ENCODE measurements at regions not wholly inside any gene's neighbourhood (a gene's known extent, or its start where the extent isn't known, plus 50 kb on each side); places are given as distances from the start of the nearest gene placed in this dataset.
"Not testable (repeated sequence)": the region's sequence is repeated elsewhere in the genome, so short reads cannot be mapped to it uniquely, and the experiment has no call there.

DNA sequence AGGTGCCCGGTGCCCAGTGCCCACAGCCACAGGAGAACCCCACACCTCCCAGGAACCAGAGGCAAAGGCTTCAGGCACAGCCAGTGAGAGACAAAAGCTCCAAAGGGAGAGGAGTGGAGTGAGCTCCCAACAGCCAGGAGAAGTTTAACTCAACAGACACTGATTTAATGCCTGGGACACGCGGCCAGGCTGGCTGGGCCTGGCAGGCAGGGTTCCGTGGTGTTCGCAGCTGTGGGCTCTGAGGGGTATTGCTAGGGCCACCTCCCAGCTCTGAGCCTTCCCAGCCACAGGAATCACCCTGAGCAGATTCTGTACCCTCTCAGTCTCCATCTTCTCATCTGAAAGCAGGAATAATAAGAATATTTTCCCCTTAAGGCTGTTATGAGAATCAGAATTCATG lies 222.5 kb downstream of the NPHP4 start:
- intact Hi-C loops (cut with DNase I), result no loop called here
- DNase-seq, result peak in 1 of 42 donors; percentile 22

DNA sequence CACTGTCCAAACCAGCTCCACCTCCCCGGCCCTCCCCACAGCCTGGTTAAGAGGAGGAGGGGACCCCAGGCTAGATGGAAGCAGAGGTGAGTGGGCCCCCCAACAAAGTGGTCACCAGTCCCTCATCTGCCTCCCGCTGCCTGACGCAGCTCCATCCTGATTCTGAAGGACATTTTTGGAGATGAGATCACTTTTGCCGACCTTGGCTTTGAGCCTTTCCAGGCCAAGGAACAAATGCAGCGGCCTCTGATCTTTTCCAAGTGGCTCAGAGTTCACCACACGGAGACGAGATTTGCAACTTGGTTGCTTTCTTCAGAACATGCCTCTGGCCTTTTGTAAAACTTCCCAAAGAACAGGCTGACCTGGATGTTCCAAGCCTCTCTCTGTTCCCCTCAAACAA lies 223.1 kb downstream of the NPHP4 start:
- peak in 3 of 42 donors; percentile 13 to 29 (median 25) for DNase-seq

DNA sequence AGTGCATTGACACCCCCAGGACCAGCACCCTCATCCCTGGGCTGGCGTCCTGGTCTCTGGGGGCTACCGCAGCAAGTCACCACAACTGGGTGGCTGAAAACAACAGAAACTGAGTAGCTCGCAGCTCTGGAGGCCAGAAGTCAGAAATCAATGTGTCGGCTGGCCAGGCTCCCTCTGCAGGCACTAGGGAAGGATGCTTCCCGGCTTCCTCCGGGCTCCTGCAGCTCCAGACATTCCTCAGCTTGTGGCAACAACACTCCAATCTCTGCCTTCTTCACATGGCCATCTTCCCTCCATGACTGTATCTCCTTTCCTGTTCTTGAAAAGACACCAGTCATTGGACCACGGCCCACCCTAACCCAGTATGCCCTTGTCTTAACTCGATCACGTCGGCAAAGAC lies 224.2 kb downstream of the NPHP4 start:
- intact Hi-C loops (cut with DNase I), result no loop called here
- DNase-seq, result peak in 1 of 42 donors; percentile 8

More for the DNA sequence above, 223.1 kb downstream of the NPHP4 start:
- intact Hi-C loops (cut with DNase I), result no loop called here

DNA sequence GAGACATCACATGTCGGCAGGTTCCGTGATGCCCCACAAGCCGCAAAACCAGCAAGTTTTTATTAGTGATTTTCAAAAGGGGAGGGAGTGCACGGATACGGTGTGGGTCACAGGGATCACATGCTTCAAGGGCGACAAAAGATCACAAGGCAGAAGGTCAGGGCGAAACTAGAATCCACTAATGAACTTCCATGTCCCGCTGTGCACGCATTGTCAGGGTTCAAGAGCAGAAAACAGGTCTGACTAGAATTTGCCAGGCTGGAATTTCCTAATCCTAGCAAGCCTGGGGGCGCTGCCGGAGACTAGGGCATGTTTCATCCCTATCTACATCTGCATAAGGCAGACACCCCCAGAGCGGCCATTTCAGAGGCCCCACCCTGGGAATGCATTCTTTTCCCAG lies 225.2 kb downstream of the NPHP4 start:
- DNase-seq, result peak in 2 of 42 donors; percentile 8 to 10

DNA sequence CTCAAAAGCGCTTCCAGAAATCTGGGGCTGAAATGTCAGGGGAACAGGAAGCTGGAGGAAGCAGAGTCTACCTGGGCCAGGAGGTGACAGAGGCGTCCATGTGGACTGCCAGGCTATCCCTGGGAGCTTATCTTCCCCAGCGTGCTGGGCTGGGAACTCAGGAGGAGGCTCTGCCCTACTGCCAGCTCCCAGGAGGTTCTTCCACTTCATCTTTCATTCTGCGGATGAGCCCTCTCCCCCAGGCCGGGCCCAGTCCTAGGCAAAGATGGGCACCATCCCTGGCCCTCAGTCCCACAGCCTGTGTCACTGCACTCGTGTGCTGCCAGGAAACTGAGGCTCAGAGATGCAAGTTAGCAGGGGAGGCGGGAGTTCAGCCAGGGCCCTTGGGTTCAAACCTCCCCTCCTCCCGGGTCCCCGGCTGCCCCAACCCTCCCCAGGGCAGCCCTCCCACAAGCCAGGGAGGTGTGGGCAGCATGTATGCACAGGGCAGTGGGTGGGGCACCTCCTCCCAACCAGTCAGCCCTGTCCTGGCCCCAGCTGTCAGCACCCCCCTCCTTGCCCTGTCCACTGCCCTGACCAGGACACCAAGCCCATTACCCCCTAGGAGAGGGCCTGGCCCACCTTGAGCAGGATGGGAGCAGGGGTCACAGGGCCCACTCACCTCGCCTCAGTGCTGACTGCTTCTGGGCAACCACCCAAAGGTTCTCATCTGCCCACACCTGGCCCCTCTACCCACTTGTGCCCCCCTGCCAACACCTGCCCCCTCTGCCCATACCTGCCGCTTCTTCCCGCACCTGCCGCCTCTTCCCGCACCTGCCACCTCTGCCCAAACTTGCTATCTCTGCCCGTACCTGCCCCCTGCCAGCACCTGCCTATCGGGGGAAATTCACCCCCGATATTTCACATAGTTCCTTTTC lies 226.0 kb downstream of the NPHP4 start:
- intact Hi-C loops (cut with DNase I), result no loop called here
- DNase-seq, result peak in 2 of 42 donors; percentile 3 to 9

More for the DNA sequence above, 225.2 kb downstream of the NPHP4 start:
- intact Hi-C loops (cut with DNase I), result not testable (repeated sequence)

DNA sequence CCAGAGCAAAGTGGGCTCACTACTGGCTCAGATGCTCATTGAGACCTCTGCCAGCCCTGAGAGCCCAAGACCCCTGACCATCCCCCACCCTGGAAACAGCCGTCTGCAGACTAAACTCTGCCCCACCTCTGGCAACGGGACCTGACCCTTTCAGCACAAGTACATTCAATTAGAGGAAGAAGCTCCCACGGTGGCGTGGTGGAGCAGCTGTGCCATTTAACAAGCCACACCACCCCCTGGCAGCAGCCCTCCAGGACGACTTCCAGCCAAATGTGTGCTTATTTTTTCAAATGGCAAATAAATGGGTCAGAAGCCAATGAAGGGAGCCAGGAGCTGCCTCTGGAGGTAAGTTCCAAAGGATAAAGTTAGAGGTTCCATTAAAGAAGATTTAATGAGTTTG lies 226.7 kb downstream of the NPHP4 start:
- intact Hi-C loops (cut with DNase I), result no loop called here
- peak in 2 of 42 donors; percentile 11 for DNase-seq

DNA sequence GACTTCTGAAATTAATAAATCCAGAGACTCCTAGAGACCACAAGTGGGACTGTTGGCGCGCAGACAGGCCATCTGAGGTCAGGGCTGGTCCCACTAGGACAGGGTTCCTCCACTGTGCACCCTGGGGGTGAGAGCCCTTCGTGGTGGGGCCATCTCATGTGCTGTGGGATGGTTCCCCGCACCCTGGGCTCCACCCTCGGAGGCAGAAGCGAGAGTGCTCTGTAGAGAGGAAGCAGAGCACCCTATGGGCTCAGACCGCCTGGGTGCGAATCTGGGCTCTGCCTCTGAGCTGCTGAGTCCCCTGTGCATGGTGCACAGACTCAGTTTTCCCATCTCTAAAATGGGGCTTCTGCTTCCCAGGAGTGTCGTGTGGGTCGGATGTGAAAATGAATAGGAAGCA lies 227.3 kb downstream of the NPHP4 start:
- intact Hi-C loops (cut with DNase I), result no loop called here
- peak in 2 of 42 donors; percentile 4 to 10 for DNase-seq

DNA sequence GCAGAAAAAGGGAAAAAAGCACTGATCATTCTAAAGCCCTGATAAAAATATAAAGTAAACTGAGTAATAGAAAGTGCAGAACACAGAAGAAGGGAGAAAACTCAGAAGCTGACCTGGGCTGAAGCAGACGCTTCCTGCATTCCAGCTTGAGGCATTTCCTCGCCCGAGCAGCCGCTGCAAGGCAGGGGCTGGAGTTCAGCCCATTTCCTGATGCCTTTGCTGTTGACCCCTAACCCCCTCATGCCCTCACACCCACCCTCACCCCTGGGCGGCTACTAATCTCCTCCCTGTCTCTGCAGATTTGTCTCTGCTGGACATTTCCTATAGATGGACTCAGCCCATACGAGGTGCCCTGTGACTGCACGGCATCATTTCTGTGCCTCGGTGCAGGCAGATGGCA lies 227.8 kb downstream of the NPHP4 start:
- peak in 1 of 42 donors; percentile 5 for DNase-seq
- intact Hi-C loops (cut with DNase I), result no loop called here

DNA sequence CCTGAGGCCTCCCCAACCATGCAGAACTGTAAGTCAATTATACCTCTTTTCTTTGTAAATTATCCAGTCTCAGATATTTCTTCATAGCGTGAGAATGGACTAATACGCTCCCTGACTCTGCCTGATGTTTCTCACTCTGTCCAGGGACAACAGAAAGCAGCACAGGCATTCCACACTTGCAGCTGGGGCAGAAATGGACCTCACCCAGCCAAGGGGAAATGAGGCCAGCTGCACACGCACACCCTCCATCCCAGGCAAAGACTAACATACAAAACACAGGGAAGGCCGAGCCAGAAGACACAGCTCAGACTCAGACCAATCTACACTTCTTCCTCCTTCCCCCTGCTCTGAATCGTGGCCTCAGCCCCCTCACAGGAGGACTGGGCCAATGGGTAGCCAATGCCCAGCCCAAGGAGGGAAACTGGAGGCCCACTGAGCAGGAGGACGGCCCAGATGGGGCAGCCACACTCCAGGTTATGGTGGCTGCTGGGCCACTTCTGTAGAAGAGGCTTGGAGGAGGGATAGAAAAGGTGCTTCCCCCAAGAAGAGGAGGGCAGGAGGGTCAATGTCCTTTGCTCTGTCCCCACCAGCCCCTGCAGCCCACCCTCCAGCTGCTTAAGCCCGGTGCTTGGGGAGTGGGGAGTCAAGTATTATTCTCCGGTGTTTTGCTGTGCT lies 228.4 kb downstream of the NPHP4 start:
- intact Hi-C loops (cut with DNase I), result no loop called here
- DNase-seq, result no peak

DNA sequence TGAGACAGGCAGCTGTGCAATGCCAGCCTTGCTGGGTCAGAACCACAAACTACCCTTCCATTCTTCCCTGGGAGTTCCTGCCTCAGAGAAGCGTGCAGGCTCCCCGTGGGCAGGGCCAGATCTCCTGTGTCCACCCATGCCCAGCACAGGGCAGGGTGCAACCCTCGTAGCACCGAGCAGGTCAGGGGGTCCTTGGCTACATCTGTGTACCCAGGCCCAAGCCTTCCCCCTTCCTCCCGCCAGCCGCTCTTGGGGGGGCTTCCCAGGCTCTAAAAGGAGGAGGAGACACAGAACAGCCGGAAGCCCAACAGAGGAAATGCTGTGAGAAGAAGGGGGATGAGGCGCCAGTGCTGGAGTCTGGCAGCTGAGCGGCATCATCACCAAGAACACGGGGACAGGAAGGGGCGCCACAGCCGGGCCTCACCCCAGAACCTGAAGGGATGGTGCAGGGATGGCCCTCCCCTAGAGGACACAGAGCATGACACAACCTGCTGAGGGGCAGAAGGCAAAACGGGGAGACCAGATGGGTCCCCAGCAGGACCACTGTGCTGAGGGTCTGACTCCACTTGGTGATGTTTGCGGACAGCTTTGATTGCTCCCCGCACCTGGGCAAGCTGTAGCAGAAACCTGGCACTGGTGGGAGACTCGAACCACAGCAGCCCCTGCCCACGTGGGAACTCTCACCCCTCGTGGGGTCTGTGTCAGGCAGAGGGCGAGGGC lies 233.2 kb downstream of the NPHP4 start:
- intact Hi-C loops (cut with DNase I), result no loop called here
- DNase-seq, result peak in 4 of 42 donors; percentile 7 to 15 (median 12)

DNA sequence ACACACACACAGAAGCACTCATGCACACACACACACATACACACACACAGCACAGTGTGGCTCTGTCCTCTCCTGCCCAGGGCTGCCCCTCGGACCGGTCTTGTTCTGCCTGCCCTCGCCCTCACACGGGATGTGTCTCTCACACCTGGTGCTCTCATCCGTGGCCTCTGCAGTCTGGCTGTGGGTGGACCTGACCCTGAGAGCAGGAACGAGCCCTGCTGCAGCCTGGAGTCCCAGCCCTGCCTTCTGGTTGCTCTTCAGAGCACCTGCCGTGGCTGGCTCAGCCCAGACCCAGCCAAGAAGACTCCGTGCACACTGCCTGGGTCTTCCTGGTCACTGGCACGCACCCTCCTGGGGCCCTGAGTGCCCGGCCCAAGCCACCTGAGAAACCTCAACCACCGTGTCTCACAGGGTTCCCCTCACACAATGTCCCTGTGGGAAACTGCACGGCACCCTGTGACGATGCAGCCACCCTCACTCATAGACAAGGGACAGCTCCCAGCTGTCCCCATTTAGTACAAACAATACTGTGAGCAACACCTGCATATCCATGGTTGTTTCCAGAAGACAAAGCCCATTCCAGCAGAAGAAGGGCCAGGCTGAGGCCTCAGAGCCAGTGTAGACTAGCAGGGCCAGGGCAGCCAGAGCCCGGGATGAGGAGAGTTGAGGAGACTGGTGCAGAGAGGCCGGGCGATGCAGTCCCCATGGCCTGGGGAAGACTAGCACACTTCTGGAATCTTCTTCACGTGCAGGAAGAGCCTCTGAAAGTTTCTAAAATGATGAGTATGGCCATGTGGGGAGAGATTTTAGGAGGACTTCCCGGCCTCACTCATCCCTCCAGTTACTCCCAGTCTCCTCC lies 234.0 kb downstream of the NPHP4 start:
- intact Hi-C loops (cut with DNase I), result no loop called here
- DNase-seq, result peak in 4 of 42 donors; percentile 10 to 20 (median 13)

DNA sequence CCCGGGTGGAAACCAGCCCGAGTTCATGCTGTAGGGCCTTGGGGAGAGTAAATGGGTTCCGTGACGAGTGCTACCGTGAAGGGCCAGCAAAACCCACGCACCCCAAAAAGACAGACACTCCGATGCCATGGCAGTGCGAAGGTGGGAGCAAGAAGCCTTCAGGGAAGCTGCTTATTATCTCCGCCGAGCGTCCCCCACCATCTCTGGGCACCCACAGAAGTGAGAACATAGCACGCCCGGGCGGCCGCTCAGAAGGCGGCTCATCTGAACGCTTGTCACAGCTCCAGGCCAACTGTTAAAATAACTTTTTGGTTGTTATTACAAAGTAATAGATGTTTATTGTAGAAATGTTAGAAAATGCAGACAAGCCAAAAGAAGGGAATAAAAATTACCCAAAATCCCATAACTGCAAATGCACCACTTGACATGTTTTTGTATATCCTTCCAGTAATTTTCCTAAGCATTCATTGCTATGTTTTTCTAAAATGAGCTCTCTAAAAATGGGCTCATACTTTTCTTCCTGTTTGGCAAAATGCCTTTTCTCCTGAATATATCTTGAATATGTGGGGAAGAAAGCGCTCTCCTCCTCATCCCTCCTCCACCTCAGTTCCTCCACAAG lies 234.9 kb downstream of the NPHP4 start:
- peak in 5 of 42 donors; percentile 8 to 43 (median 9) for DNase-seq
- intact Hi-C loops (cut with DNase I), result no loop called here

DNA sequence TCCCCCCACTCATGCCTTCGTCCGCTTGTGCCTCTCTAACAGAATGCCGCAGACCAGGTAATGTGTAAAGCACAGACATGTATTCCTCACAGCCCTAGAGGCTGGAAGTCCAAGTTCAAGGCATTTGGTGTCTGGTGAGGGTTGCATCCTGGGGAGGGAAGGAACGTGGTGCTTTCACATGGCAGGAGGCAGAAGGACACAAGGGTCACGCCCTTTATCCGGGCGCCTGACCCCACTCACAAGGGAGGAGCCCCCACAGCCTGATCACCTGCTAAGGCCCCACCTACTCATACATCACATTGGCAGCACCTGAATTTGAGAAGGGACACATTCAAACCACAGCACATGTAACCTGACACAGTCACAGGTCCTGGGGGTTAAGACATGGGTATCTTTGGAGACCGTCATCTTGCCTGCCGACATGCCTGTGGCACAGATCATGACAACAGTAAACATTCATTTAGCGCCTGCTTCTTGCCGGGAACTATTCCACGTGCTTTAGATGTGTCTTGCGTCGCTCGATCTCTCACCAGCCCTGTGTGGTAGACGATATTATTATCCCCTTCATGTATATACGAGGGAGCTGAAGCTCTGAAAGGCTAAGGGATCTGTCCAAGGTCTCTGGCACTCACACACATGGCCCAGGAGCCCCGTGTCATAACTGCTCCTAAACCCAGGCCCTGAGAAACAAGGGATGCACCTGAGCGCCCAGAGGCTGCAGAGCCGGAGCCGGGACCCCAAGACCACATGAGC lies 235.6 kb downstream of the NPHP4 start:
- peak in 4 of 42 donors; percentile 1 to 29 (median 6) for DNase-seq
- intact Hi-C loops (cut with DNase I), result no loop called here

DNA sequence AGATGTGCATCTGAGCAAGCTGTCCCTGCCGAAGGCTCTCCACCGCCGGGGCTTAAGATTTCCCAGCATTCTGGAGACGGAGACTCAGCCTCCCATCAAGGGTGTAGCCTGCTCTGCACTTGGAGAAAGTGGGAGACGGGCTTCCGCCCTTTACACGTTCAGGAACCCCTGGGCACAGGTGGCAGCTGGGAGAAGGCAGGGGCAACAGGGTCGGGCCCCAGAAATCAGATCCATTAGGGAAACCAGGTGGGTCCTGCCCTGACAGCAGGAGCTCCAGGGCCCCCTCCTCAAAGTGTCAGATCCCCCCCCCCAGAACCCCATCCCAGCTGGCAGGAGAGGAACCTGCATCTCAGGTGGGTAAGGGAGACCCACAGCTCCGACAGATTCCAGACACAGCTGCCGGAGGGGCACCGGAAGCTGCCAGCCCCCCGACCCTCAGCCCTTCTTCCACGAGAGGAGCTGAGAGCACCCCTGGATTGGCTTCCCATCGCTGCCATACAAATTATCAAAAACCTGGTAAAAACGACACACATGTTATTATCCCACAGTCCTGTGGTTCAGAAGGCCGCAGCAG lies 236.6 kb downstream of the NPHP4 start:
- intact Hi-C loops (cut with DNase I), result no loop called here
- DNase-seq, result peak in 4 of 42 donors; percentile 8 to 20 (median 16)

DNA sequence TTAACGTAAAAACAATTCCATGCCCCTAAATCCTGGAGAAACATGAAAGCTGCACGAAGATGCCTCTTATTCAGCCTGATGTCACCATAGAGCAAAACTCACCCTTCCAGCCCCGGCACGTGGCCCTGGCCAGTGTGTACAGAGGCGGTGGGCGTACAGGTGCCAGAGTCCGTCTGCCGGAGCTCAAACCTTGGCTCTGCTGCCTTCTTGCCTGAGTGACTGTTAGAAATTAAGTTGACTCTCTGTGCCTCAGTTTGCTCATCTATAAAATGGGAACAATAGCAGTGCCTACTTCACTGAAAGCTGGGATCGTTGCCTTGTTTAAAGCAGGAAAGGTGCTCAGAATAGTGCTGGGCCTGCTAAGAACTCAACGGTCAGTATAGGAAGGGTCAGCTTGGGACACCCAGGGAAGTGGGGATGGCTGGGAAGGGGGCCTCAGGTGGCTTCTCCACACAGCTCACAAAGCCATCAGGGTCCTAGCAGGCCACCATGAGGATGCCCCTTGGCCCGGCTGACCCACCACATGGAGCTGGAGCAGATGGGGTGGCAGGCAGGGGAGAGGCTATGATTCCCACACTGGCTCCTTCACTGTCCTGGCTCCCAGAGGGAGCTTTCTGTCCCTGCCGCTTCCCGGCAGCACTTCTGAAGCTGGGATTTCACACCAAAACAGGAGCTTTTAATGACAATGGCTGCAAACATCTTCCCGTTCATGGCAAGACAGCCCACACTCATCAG lies 237.2 kb downstream of the NPHP4 start:
- intact Hi-C loops (cut with DNase I), result no loop called here
- peak in 5 of 42 donors; percentile 7 to 27 (median 9) for DNase-seq
